HG02870 (cell line): ENCODE measurements at regions not wholly inside any gene's neighbourhood (a gene's known extent, or its start where the extent isn't known, plus 50 kb on each side); places are given as distances from the start of the nearest gene placed in this dataset.
"Not testable (repeated sequence)": the region's sequence is repeated elsewhere in the genome, so short reads cannot be mapped to it uniquely, and the experiment has no call there.

Experiments used
- ATAC-seq: cut with Tn5 transposase; IDR thresholded peaks from one replicate; pipeline ENCODE4 v1.9.1; 2021; ENCODE audit warnings: mild to moderate bottlenecking, moderate library complexity; ENCODE audit not compliant: unreplicated experiment

DNA sequence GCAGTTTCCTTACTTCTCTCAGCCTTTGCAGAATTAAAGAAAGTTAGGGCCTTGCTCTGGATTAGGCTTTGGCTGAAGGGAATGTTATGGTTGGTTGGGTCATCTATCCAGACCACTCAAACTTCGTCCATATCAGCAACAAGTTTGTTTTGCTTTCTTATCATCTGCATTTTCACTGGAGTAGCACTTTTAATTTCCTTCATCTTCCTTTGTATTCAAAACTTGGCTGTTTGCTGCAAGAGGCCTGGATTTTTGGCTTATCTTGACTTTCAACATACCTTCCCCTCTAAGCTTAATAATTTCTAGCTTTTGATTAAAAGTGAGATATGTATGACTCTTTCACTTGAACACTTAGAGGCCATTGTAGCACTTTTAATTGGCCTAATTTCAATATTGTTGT lies 126.7 kb upstream of the CENPE start:
- no peak for ATAC-seq

- ATAC-seq: no peak
Observed at GRCh38 chr4:103318327-103318726, 120.2 kb upstream of the CENPE start.

GRCh38 chr4:103308248-103308561 lies 110.1 kb upstream of the CENPE start:
- ATAC-seq: no peak

- ATAC-seq: no peak
Observed at GRCh38 chr4:103307453-103308247, 109.5 kb upstream of the CENPE start.

- ATAC-seq: no peak
Observed at GRCh38 chr4:103306870-103307375, 108.8 kb upstream of the CENPE start.

DNA sequence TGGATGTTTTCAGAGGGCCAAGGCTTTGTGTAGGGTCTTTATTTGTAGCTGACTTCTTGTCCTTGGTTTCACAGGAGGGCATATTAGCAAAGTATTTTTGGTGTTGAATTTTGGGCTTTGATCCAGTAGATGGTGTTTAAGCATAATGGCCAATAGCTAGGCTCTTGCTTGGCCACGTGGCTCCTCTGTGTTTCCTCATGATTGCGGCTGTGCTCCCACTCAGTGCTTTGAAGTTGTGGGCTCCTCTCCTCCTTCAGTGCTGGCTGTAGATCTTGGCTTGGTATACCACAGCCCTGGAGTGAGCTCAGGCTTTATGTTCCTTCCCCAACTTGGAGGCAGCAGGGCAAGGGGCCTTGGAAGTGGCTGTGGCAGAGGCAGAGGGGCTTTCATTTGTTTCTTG lies 107.2 kb upstream of the CENPE start:
- ATAC-seq: no peak

- no peak for ATAC-seq
Observed at GRCh38 chr4:103303011-103303410, 104.9 kb upstream of the CENPE start.

- ATAC-seq: no peak
Observed at GRCh38 chr4:103292959-103293358, 94.8 kb upstream of the CENPE start.

- no peak for ATAC-seq
Observed at GRCh38 chr4:103292373-103292772, 94.2 kb upstream of the CENPE start.

GRCh38 chr4:103289186-103289585 lies 91.0 kb upstream of the CENPE start:
- no peak for ATAC-seq

- no peak for ATAC-seq
Observed at GRCh38 chr4:103272174-103272573, 74.0 kb upstream of the CENPE start.

- ATAC-seq: no peak
Observed at GRCh38 chr4:103268746-103269145, 70.6 kb upstream of the CENPE start.

DNA sequence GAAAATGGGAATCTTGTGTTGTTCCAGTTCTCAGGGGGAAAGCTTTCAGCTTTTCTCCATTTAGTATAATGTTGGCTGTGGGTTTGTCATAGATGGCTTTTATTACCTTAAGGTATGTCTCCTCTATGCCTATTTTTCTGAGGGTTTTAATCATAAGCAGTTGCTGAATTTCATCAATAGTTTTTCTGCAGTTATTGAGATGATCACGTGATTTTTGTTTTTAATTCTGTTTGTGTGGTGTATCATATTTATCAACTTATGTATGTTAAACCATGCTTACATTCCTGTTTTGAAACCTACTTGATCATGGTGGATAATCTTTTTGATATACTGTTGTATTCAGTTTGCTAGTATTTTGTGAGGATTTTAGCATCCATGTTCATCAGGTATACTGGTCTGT lies 66.8 kb upstream of the CENPE start:
- ATAC-seq: no peak

GRCh38 chr4:103256068-103256467 lies 57.9 kb upstream of the CENPE start:
- not testable (repeated sequence) for ATAC-seq
